HEK293 (cell line): ENCODE measurements at regions not wholly inside any gene's neighbourhood (a gene's known extent, or its start where the extent isn't known, plus 50 kb on each side); places are given as distances from the start of the nearest gene placed in this dataset.

ENCODE experiments used
- CTCF ChIA-PET: fragments of 350-600 bp; formaldehyde crosslinking; extraction: SDS; loops from one replicate; lab custom pipeline; 2021; ENCODE audit warnings: antibody characterized with exemption; lab: Yijun Ruan, JAX
- POLR2A ChIA-PET: fragments of 300-600 bp; formaldehyde crosslinking; extraction: SDS; loops from one replicate; lab custom pipeline; 2020; ENCODE audit warnings: antibody characterized with exemption, inconsistent platforms; lab: Yijun Ruan, JAX
- H3K27ac ChIP-seq: fragments of 200-500 bp; sonication (Bioruptor generic); 2 replicates; pipeline ENCODE4 v1.5.1; 2014; ENCODE audit warnings: low read depth, low read length, control low read depth, inconsistent platforms; ENCODE audit errors: extremely low read depth
- H3K36me3 ChIP-seq, 2 experiments: fragments of 200-500 bp in 1 of 2; sonication (Bioruptor generic) in 1 of 2; 1 replicate in 1 of 2; 2 replicates in 1 of 2; pipeline ENCODE4 v1.5.1; 2014 to 2017; ENCODE audit warnings: inconsistent platforms in 2 of 2, low read length in 2 of 2; ENCODE audit not compliant: control insufficient read depth in 2 of 2, insufficient read depth in 1 of 2
- H3K4me1 ChIP-seq: fragments of 200-500 bp; sonication (Bioruptor generic); 2 replicates; pipeline ENCODE4 v1.5.1; 2014; ENCODE audit warnings: mild to moderate bottlenecking, low read length, inconsistent platforms; ENCODE audit not compliant: control insufficient read depth, insufficient read depth
- H3K4me3 ChIP-seq: 2 replicates; pipeline ENCODE4 v1.5.1; 2011; ENCODE audit warnings: low read depth, mild to moderate bottlenecking, control low read depth, low read length, moderate library complexity
- H3K9me3 ChIP-seq: fragments of 200-500 bp; sonication (Bioruptor generic); 2 replicates; pipeline ENCODE4 v1.5.1; 2014; ENCODE audit warnings: low read depth, low read length, inconsistent platforms; ENCODE audit not compliant: control insufficient read depth, insufficient read depth
- HOXD13 ChIP-seq: sonication (generic); formaldehyde crosslinking; IDR thresholded peaks from 2 replicates; pipeline ENCODE4 v1.8.0; 2022; ENCODE audit warnings: missing genetic modification reagents, borderline replicate concordance
- MZF1 ChIP-seq: fragments of 450-650 bp; formaldehyde crosslinking; IDR thresholded peaks from 2 replicates; pipeline ENCODE4 v1.5.1; 2017; ENCODE audit warnings: missing biosample characterization, missing genetic modification characterization, borderline replicate concordance
- SETDB1 ChIP-seq: IDR thresholded peaks from one replicate; pipeline ENCODE4 v1.6.1; 2017; ENCODE audit warnings: mild to moderate bottlenecking, low read length, moderate library complexity, mixed read lengths; ENCODE audit not compliant: insufficient read length
- TSHZ1 ChIP-seq: fragments of 450-650 bp; formaldehyde crosslinking; IDR thresholded peaks from 2 replicates; pipeline ENCODE4 v1.5.1; 2016; ENCODE audit warnings: missing biosample characterization, missing genetic modification characterization, borderline replicate concordance
- ZBTB44 ChIP-seq: fragments of 450-650 bp; IDR thresholded peaks from 2 replicates; pipeline ENCODE4 v1.5.1; 2018; ENCODE audit warnings: missing biosample characterization, mild to moderate bottlenecking, missing genetic modification characterization
- ZFHX2 ChIP-seq: fragments of 450-650 bp; formaldehyde crosslinking; conservative IDR thresholded peaks from 2 replicates; pipeline ENCODE4 v1.5.1; 2016; ENCODE audit warnings: missing biosample characterization, missing genetic modification characterization
- ZFP37 ChIP-seq: fragments of 450-650 bp; formaldehyde crosslinking; IDR thresholded peaks from 2 replicates; pipeline ENCODE4 v1.5.1; 2016; ENCODE audit warnings: missing biosample characterization, missing genetic modification characterization
- ZNF140 ChIP-seq: fragments of 450-650 bp; formaldehyde crosslinking; IDR thresholded peaks from 2 replicates; pipeline ENCODE4 v1.5.1; 2016; ENCODE audit warnings: missing biosample characterization, missing genetic modification characterization
- ZNF2 ChIP-seq: fragments of 450-650 bp; formaldehyde crosslinking; IDR thresholded peaks from 2 replicates; pipeline ENCODE4 v1.5.1; 2016; ENCODE audit warnings: missing biosample characterization, missing genetic modification characterization
- ZNF221 ChIP-seq: fragments of 450-650 bp; formaldehyde crosslinking; IDR thresholded peaks from 2 replicates; pipeline ENCODE4 v1.5.1; 2017; ENCODE audit warnings: missing biosample characterization, missing genetic modification characterization, borderline replicate concordance
- ZNF26 ChIP-seq: fragments of 450-650 bp; formaldehyde crosslinking; IDR thresholded peaks from 2 replicates; pipeline ENCODE4 v1.5.1; 2016; ENCODE audit warnings: missing biosample characterization, missing genetic modification characterization
- ZNF394 ChIP-seq: fragments of 450-650 bp; formaldehyde crosslinking; IDR thresholded peaks from 2 replicates; pipeline ENCODE4 v1.5.1; 2016; ENCODE audit warnings: missing biosample characterization, missing genetic modification characterization, mild to moderate bottlenecking, moderate library complexity, borderline replicate concordance
- ZNF426 ChIP-seq: fragments of 450-650 bp; formaldehyde crosslinking; IDR thresholded peaks from 2 replicates; pipeline ENCODE4 v1.5.1; 2017; ENCODE audit warnings: missing biosample characterization, missing genetic modification characterization, mild to moderate bottlenecking, inconsistent platforms, moderate library complexity
- ZNF433 ChIP-seq: fragments of 450-650 bp; formaldehyde crosslinking; IDR thresholded peaks from 2 replicates; pipeline ENCODE4 v1.5.1; 2016; ENCODE audit warnings: missing biosample characterization, missing genetic modification characterization, low read depth
- ZNF510 ChIP-seq: fragments of 450-650 bp; formaldehyde crosslinking; IDR thresholded peaks from 2 replicates; pipeline ENCODE4 v1.5.1; 2018; ENCODE audit warnings: mild to moderate bottlenecking, missing genetic modification characterization, missing biosample characterization; ENCODE audit not compliant: insufficient replicate concordance
- ZNF580 ChIP-seq: fragments of 450-650 bp; formaldehyde crosslinking; IDR thresholded peaks from 2 replicates; pipeline ENCODE4 v1.5.1; 2016; ENCODE audit warnings: missing biosample characterization, missing genetic modification characterization
- ZNF596 ChIP-seq: fragments of 450-650 bp; IDR thresholded peaks from 2 replicates; pipeline ENCODE4 v1.5.0; 2018; ENCODE audit warnings: missing biosample characterization, mild to moderate bottlenecking, missing genetic modification characterization, moderate library complexity
- ZNF600 ChIP-seq: fragments of 450-650 bp; formaldehyde crosslinking; IDR thresholded peaks from 2 replicates; pipeline ENCODE4 v1.5.1; 2016; ENCODE audit warnings: missing biosample characterization, missing genetic modification characterization
- ZNF654 ChIP-seq: fragments of 450-650 bp; formaldehyde crosslinking; IDR thresholded peaks from 2 replicates; pipeline ENCODE4 v1.5.1; 2016; ENCODE audit warnings: low read depth, missing biosample characterization, missing genetic modification characterization
- ZNF692 ChIP-seq: fragments of 450-650 bp; formaldehyde crosslinking; IDR thresholded peaks from 2 replicates; pipeline ENCODE4 v1.5.1; 2016; ENCODE audit warnings: missing biosample characterization, missing genetic modification characterization
- ZNF704 ChIP-seq: fragments of 450-650 bp; formaldehyde crosslinking; IDR thresholded peaks from 2 replicates; pipeline ENCODE4 v1.5.1; 2016; ENCODE audit warnings: missing biosample characterization, missing genetic modification characterization
- ZSCAN30 ChIP-seq: fragments of 450-650 bp; IDR thresholded peaks from 2 replicates; pipeline ENCODE4 v1.5.1; 2018; ENCODE audit warnings: missing biosample characterization, mild to moderate bottlenecking, missing genetic modification characterization, moderate library complexity

- CTCF ChIA-PET: no interaction called here
- POLR2A ChIA-PET: no interaction called here
- Histone ChIP-seq H3K36me3 (no peaks in the 10 kb centered on the region), H3K27ac (no peak overlapping the region), H3K4me3 (no peak overlapping the region), H3K9me3 (no peaks in the 10 kb centered on the region), H3K4me1 (no peaks in the 10 kb centered on the region)
- no peak for TF ChIP-seq ZNF580 (tag by site-specific recombination)
- TF ChIP-seq ZNF600 (tag by site-specific recombination): no peak
- no peak for TF ChIP-seq ZNF654 (tag by site-specific recombination)
- no peak for TF ChIP-seq TSHZ1
- no peak for TF ChIP-seq MZF1
- no peak for TF ChIP-seq ZFP37
- TF ChIP-seq ZNF221 (tag by site-specific recombination): no peak
- TF ChIP-seq ZNF140: no peak
- no peak for TF ChIP-seq ZSCAN30 (tag by site-specific recombination)
- TF ChIP-seq ZNF596 (tag by site-specific recombination): no peak
- TF ChIP-seq ZNF2 (tag by site-specific recombination): no peak
- no peak for TF ChIP-seq ZNF704 (tag by site-specific recombination)
- TF ChIP-seq ZNF510 (tag by site-specific recombination): no peak
- TF ChIP-seq SETDB1: no peak
- no peak for TF ChIP-seq HOXD13 (CRISPR knock-in tag)
- TF ChIP-seq ZNF692: no peak
Measured at GRCh38 chr3:99578339-99578970, 59.9 kb upstream of the COL8A1 start.

GRCh38 chr3:99576904-99577559, 61.4 kb upstream of the COL8A1 start:
- Histone ChIP-seq H3K4me3 (no peak overlapping the region), H3K4me1 (no peaks in the 10 kb centered on the region), H3K9me3 (no peaks in the 10 kb centered on the region), H3K27ac (no peak overlapping the region), H3K36me3 (no peaks in the 10 kb centered on the region)
- TF ChIP-seq ZNF433 (tag by site-specific recombination) (no peak), ZBTB44 (no peak), ZNF26 (tag by site-specific recombination) (no peak), ZNF394 (tag by site-specific recombination) (no peak), ZFHX2 (no peak), ZNF426 (tag by site-specific recombination) (no peak), ZSCAN30 (tag by site-specific recombination) (no peak)
- ChIA-PET CTCF (no interaction called here), POLR2A (no interaction called here)
